OCI-LY7 (cell line): ENCODE measurements at regions not wholly inside any gene's neighbourhood (a gene's known extent, or its start where the extent isn't known, plus 50 kb on each side); places are given as distances from the start of the nearest gene placed in this dataset.

Source experiments
- BruUV-seq: library from RNA; stranded (reverse); fragments of 400-500 nt; replicated peaks from 2 replicates; lab custom pipeline; 2021; lab: Mats Ljungman, UMichigan
- CTCF ChIA-PET: fragments of 300-600 bp; sonication (Branson Sonifier 250); formaldehyde crosslinking; loops from one replicate; lab custom pipeline; 2022; ENCODE audit warnings: antibody characterized with exemption; ENCODE audit not compliant: unreplicated experiment; lab: Charles Lee
- POLR2A ChIA-PET: fragments of 300-600 bp; sonication (Branson Sonifier 250); formaldehyde crosslinking; loops from one replicate; lab custom pipeline; 2022; ENCODE audit warnings: antibody characterized with exemption; lab: Charles Lee
- DNase-seq: peaks from one replicate; pipeline ENCODE4 v3.0.0-alpha.2; 2015; ENCODE audit warnings: low spot score
- H2AFZ ChIP-seq: fragments of 200-600 bp; sonication (generic), shearing (Covaris generic); 2 replicates; pipeline ENCODE4 v1.6.1; 2014; ENCODE audit warnings: mild to moderate bottlenecking, antibody characterized with exemption, low read length, moderate library complexity
- H3K27ac ChIP-seq: fragments of 200-600 bp; sonication (generic); 2 replicates; pipeline ENCODE4 v1.5.1; 2014; ENCODE audit warnings: mixed run types, low read depth, mild to moderate bottlenecking, moderate library complexity, low read length, inconsistent platforms; ENCODE audit not compliant: poor library complexity, severe bottlenecking
- H3K36me3 ChIP-seq: fragments of 200-600 bp; sonication (generic); 2 replicates; pipeline ENCODE4 v1.6.1; 2014; ENCODE audit warnings: mild to moderate bottlenecking, antibody characterized with exemption, low read length, moderate library complexity, mixed read lengths; ENCODE audit not compliant: insufficient read depth
- H3K4me1 ChIP-seq: fragments of 200-600 bp; sonication (generic); 2 replicates; pipeline ENCODE4 v1.5.1; 2014; ENCODE audit warnings: mild to moderate bottlenecking, low read length; ENCODE audit not compliant: insufficient read depth, poor library complexity, severe bottlenecking
- H3K4me2 ChIP-seq: fragments of 200-600 bp; sonication (generic); 2 replicates; pipeline ENCODE4 v1.6.1; 2014; ENCODE audit warnings: mild to moderate bottlenecking, low read length
- H3K4me3 ChIP-seq: fragments of 200-600 bp; sonication (generic); 2 replicates; pipeline ENCODE4 v1.5.1; 2014; ENCODE audit warnings: mild to moderate bottlenecking, low read depth, low read length; ENCODE audit not compliant: poor library complexity, severe bottlenecking
- H3K79me2 ChIP-seq: fragments of 200-600 bp; sonication (generic); 2 replicates; pipeline ENCODE4 v1.6.1; 2016; ENCODE audit warnings: low read depth, mild to moderate bottlenecking, low read length, moderate library complexity, mixed read lengths; ENCODE audit not compliant: insufficient read depth
- H3K9me2 ChIP-seq: fragments of 200-600 bp; sonication (generic); 2 replicates; pipeline ENCODE4 v1.6.1; 2016; ENCODE audit warnings: mild to moderate bottlenecking, low read length, mixed read lengths; ENCODE audit not compliant: insufficient read depth
- H3K9me3 ChIP-seq: fragments of 200-600 bp; sonication (generic); 2 replicates; pipeline ENCODE4 v1.6.1; 2014; ENCODE audit warnings: mild to moderate bottlenecking, mixed run types, low read length, mixed read lengths
- H4K20me1 ChIP-seq: fragments of 200-600 bp; sonication (generic); 2 replicates; pipeline ENCODE4 v1.6.1; 2014; ENCODE audit warnings: mild to moderate bottlenecking, antibody characterized with exemption, low read length, moderate library complexity, mixed read lengths; ENCODE audit not compliant: insufficient read depth
- CTCF ChIP-seq: fragments of 200-600 bp; sonication (generic); conservative IDR thresholded peaks from 2 replicates; pipeline ENCODE4 v1.5.1; 2014; ENCODE audit warnings: mild to moderate bottlenecking, antibody characterized with exemption, low read length, moderate library complexity, mixed read lengths
- EZH2phosphoT487 ChIP-seq: fragments of 200-600 bp; sonication (generic); IDR thresholded peaks from 2 replicates; pipeline ENCODE4 v1.6.1; 2018; ENCODE audit warnings: low read depth, borderline replicate concordance, mild to moderate bottlenecking, mixed run types, antibody characterized with exemption, low read length, moderate library complexity, mixed read lengths
- intact Hi-C: fragments of 100-400 bp; cut with micrococcal nuclease; formaldehyde crosslinking; loops from one replicate; pipeline ENCODE4 v1.10.0; 2022; ENCODE audit not compliant: unreplicated experiment

GRCh38 chr4:27484216-27484615 is 623.6 kb downstream of the STIM2 start:
- Histone ChIP-seq H4K20me1 (no peaks in the 10 kb centered on the region), H3K4me3 (no peak overlapping the region), H3K27ac (no peak overlapping the region), H2AFZ (no peak overlapping the region), H3K79me2 (no peaks in the 10 kb centered on the region), H3K9me2 (no peaks in the 10 kb centered on the region), H3K4me2 (no peak overlapping the region), H3K36me3 (no peaks in the 10 kb centered on the region), H3K9me3 (no peaks in the 10 kb centered on the region), H3K4me1 (no peaks in the 10 kb centered on the region)
- intact Hi-C loops, result no loop called here
- DNase-seq, result no peak
- ChIA-PET POLR2A (interaction anchor here (0.7 kb wide), 1 partner anchor 324 kb away, joined by 4 read pairs; no protein-coding TSS in a partner anchor), CTCF (no interaction called here)
- no peak for TF ChIP-seq EZH2phosphoT487
- TF ChIP-seq CTCF, result no peak
- BruUV-seq, result no TSS peak

- CTCF ChIA-PET, result no interaction called here
- Histone ChIP-seq H3K79me2 (no peaks in the 10 kb centered on the region), H3K4me2 (no peak overlapping the region), H3K27ac (no peak overlapping the region), H3K4me3 (no peak overlapping the region), H3K9me2 (no peaks in the 10 kb centered on the region), H3K36me3 (no peaks in the 10 kb centered on the region), H3K4me1 (no peaks in the 10 kb centered on the region), H3K9me3 (no peaks in the 10 kb centered on the region), H4K20me1 (no peaks in the 10 kb centered on the region), H2AFZ (no peak overlapping the region)
- no peak for DNase-seq
- BruUV-seq, result no TSS peak
- intact Hi-C loops, result no loop called here
- POLR2A ChIA-PET, result interaction anchor here (0.6 kb wide), 1 partner anchor 45 kb away, joined by 3 read pairs; no protein-coding TSS in a partner anchor
- no peak for TF ChIP-seq CTCF
- TF ChIP-seq EZH2phosphoT487, result no peak
These were observed 629.7 kb downstream of the STIM2 start for GRCh38 chr4:27490315-27490714.

- CTCF ChIA-PET, result no interaction called here
- no peak for TF ChIP-seq CTCF
- TF ChIP-seq EZH2phosphoT487, result no peak
- POLR2A ChIA-PET, result no interaction called here
- no peak overlapping the region for H3K27ac ChIP-seq
- no peak for DNase-seq
- BruUV-seq, result no TSS peak
- H3K79me2 ChIP-seq, result no peaks in the 10 kb centered on the region
- H3K9me2 ChIP-seq, result no peaks in the 10 kb centered on the region
- H3K4me1 ChIP-seq, result no peaks in the 10 kb centered on the region
- H3K36me3 ChIP-seq, result no peaks in the 10 kb centered on the region
- no peak overlapping the region for H2AFZ ChIP-seq
- no peaks in the 10 kb centered on the region for H3K9me3 ChIP-seq
- H3K4me3 ChIP-seq, result no peak overlapping the region
- H4K20me1 ChIP-seq, result no peaks in the 10 kb centered on the region
- H3K4me2 ChIP-seq, result no peak overlapping the region
- intact Hi-C loops, result no loop called here
These were observed 630.1 kb downstream of the STIM2 start for GRCh38 chr4:27490766-27491165.
